GM18505 (cell line): ENCODE measurements at regions not wholly inside any gene's neighbourhood (a gene's known extent, or its start where the extent isn't known, plus 50 kb on each side); places are given as distances from the start of the nearest gene placed in this dataset.

Experiments
- ATAC-seq: cut with Tn5 transposase; IDR thresholded peaks from one replicate; pipeline ENCODE4 v1.9.1; 2021; ENCODE audit not compliant: unreplicated experiment
- POLR2A ChIP-seq: IDR thresholded peaks from 4 replicates; pipeline ENCODE4 v1.6.1; 2011; ENCODE audit warnings: borderline replicate concordance; ENCODE audit not compliant: insufficient read depth, insufficient read length; ENCODE audit errors: extremely low read depth

DNA sequence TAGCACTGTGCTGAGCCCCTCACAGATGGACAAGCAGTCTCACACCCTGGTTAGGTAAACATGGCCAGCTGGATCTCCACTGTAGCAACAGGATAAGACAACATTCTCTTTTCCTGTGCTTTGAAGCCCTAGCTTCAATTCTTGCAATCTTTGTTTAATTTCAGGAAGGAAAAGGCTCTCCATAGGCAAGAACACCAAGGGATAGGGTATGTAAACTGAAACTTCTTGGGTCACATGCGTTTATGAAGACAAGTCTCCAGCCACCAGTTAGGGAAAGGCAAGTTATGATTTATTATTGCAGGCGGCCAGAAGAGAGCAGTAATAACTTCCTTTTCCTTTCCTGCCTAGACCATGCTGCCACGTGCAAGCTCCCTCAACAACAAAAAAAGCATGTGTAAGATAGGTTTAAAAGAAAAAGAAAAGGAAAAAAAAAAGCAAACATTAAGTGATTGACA is 50.1 kb upstream of the POU5F2 start:
- TF ChIP-seq POLR2A = no peak
- no peak for ATAC-seq
